Activated naive CD4-positive, alpha-beta T cell treated with anti-CD3 and anti-CD28 coated beads for 36 hours (primary cell): ENCODE measurements at regions not wholly inside any gene's neighbourhood (a gene's known extent, or its start where the extent isn't known, plus 50 kb on each side); places are given as distances from the start of the nearest gene placed in this dataset.

Source experiments
- CTCF ChIA-PET: fragments of 350-600 bp; sonication (Branson Sonifier 250); formaldehyde crosslinking; loops from one replicate; lab custom pipeline; 2021; ENCODE audit warnings: antibody characterized with exemption; lab: Charles Lee
- DNase-seq: peaks from one replicate; pipeline ENCODE4 v3.0.0-alpha.2; 2020
- H3K27ac Mint-ChIP-seq: one replicate; pipeline ENCODE4 v1.8.0; 2021; ENCODE audit warnings: mild to moderate bottlenecking, mixed read lengths
- H3K27me3 Mint-ChIP-seq: one replicate; pipeline ENCODE4 v1.8.0; 2021; ENCODE audit warnings: low read depth, mixed read lengths
- H3K36me3 Mint-ChIP-seq: one replicate; pipeline ENCODE4 v1.8.0; 2021; ENCODE audit warnings: low read depth, mixed read lengths
- H3K4me1 Mint-ChIP-seq: one replicate; pipeline ENCODE4 v1.8.0; 2021; ENCODE audit warnings: low read depth, mixed read lengths
- H3K4me3 Mint-ChIP-seq: one replicate; pipeline ENCODE4 v1.8.0; 2021; ENCODE audit warnings: mild to moderate bottlenecking, moderate library complexity, mixed read lengths
- H3K9me3 Mint-ChIP-seq: one replicate; pipeline ENCODE4 v1.8.0; 2021; ENCODE audit warnings: mixed read lengths
- intact Hi-C: fragments of 100-400 bp; cut with micrococcal nuclease; formaldehyde crosslinking; loops from one replicate; pipeline ENCODE4 v1.15.1; 2023

DNA sequence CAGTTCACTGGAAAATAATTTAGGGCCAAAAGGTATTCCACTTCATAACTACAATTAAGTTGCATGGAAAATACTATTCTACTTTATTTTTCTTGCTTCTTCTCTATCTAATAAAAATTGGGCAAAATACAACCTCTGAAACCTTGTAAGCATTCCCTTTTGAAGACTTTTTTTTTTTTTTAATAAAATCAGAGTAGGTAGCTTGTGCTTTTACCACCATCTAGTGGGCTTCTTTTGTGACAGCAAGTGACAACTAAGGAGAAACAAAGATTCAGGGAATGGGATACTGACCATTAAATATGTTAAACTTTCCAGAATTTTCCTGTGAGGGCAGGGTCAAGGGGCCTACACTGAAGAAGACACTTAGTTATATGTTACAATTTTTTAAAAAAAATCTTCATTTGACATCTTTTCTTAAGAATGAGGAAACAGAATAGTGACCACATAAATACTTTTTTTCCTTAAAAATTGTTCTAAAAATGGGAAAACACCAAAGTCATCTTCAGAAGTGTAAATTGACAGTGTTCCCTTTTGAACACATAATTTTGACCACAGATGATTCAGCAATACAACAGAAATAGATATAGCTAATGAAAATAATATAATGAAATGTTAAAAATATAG, 1183.2 kb upstream of the ACVR2A start:
- DNase-seq: no peak
- Mint-ChIP-seq H3K36me3 (no peaks in the 10 kb centered on the region), H3K9me3 (no peaks in the 10 kb centered on the region), H3K27ac (no peak overlapping the region), H3K4me1 (no peaks in the 10 kb centered on the region), H3K4me3 (no peak overlapping the region), H3K27me3 (no peaks in the 10 kb centered on the region)
- CTCF ChIA-PET: no interaction called here
- intact Hi-C loops: no loop called here

DNA sequence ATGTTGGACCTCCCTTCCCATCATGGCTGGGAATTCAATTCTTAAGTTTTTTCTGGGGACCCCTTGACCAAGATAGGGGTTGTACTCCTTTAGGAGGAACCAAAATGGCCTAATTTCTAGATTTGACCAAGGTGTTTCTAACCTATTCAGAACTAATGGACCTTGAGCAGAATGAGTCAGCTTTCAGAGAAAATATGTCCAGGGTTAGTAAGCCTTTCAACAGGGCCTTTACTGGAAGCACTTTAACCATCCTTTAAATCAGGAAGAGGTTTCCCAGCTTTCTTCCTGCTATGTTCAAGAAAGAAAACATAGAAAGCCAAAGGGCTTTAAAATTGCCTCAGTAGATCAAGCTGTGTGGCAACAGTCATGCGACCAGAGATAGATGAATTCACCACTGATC, 1184.9 kb upstream of the ACVR2A start:
- CTCF ChIA-PET: no interaction called here
- H3K4me1 Mint-ChIP-seq: no peaks in the 10 kb centered on the region

GRCh38 chr2:146652311-146652710, 1192.5 kb upstream of the ACVR2A start:
- Mint-ChIP-seq H3K27me3 (no peaks in the 10 kb centered on the region), H3K27ac (no peak overlapping the region), H3K9me3 (no peaks in the 10 kb centered on the region), H3K4me3 (no peak overlapping the region), H3K4me1 (no peaks in the 10 kb centered on the region), H3K36me3 (no peaks in the 10 kb centered on the region)
- intact Hi-C loops: no loop called here
- DNase-seq: no peak
- CTCF ChIA-PET: interaction anchor here (0.6 kb wide), 1 partner anchor 1723 kb away, joined by 3 read pairs; no protein-coding TSS in a partner anchor

More for the DNA sequence above, 1184.9 kb upstream of the ACVR2A start:
- intact Hi-C loops: no loop called here
- DNase-seq: no peak
- Mint-ChIP-seq H3K36me3 (no peaks in the 10 kb centered on the region), H3K27me3 (no peaks in the 10 kb centered on the region), H3K27ac (no peak overlapping the region), H3K9me3 (no peaks in the 10 kb centered on the region), H3K4me3 (no peak overlapping the region)

- Mint-ChIP-seq H3K4me3 (no peak overlapping the region), H3K27me3 (no peaks in the 10 kb centered on the region), H3K4me1 (no peaks in the 10 kb centered on the region), H3K27ac (no peak overlapping the region), H3K9me3 (peaks cover 1% of the 10 kb centered on the region), H3K36me3 (no peaks in the 10 kb centered on the region)
- intact Hi-C loops: no loop called here
- CTCF ChIA-PET: no interaction called here
- DNase-seq: no peak
These were observed 1193.5 kb upstream of the ACVR2A start for GRCh38 chr2:146651361-146651760.

GRCh38 chr2:146642066-146642465, 1202.8 kb upstream of the ACVR2A start:
- no peak overlapping the region for H3K27ac Mint-ChIP-seq
- no peaks in the 10 kb centered on the region for H3K36me3 Mint-ChIP-seq
- H3K4me3 Mint-ChIP-seq: no peak overlapping the region
- DNase-seq: no peak
- intact Hi-C loops: no loop called here
- peaks cover 11% of the 10 kb centered on the region for H3K9me3 Mint-ChIP-seq
- CTCF ChIA-PET: no interaction called here
- H3K27me3 Mint-ChIP-seq: no peaks in the 10 kb centered on the region
- H3K4me1 Mint-ChIP-seq: no peaks in the 10 kb centered on the region

- CTCF ChIA-PET: no interaction called here
- Mint-ChIP-seq H3K4me1 (no peaks in the 10 kb centered on the region), H3K27ac (no peak overlapping the region), H3K9me3 (peaks cover 1% of the 10 kb centered on the region), H3K27me3 (no peaks in the 10 kb centered on the region), H3K36me3 (no peaks in the 10 kb centered on the region), H3K4me3 (no peak overlapping the region)
- intact Hi-C loops: no loop called here
- no peak for DNase-seq
These were observed 1210.4 kb upstream of the ACVR2A start for GRCh38 chr2:146634230-146635097.

GRCh38 chr2:146633159-146633558, 1211.7 kb upstream of the ACVR2A start:
- H3K36me3 Mint-ChIP-seq: no peaks in the 10 kb centered on the region
- H3K27me3 Mint-ChIP-seq: no peaks in the 10 kb centered on the region
- no peak overlapping the region for H3K27ac Mint-ChIP-seq
- CTCF ChIA-PET: no interaction called here
- no peak for DNase-seq
- peaks cover 1% of the 10 kb centered on the region for H3K9me3 Mint-ChIP-seq
- H3K4me3 Mint-ChIP-seq: no peak overlapping the region
- intact Hi-C loops: no loop called here
- no peaks in the 10 kb centered on the region for H3K4me1 Mint-ChIP-seq

- H3K27me3 Mint-ChIP-seq: no peaks in the 10 kb centered on the region
- CTCF ChIA-PET: no interaction called here
- intact Hi-C loops: no loop called here
- H3K9me3 Mint-ChIP-seq: peaks cover 1% of the 10 kb centered on the region
- H3K27ac Mint-ChIP-seq: no peak overlapping the region
- H3K36me3 Mint-ChIP-seq: no peaks in the 10 kb centered on the region
- no peaks in the 10 kb centered on the region for H3K4me1 Mint-ChIP-seq
- no peak for DNase-seq
- H3K4me3 Mint-ChIP-seq: no peak overlapping the region
These were observed 1212.1 kb upstream of the ACVR2A start for GRCh38 chr2:146632707-146633106.

DNA sequence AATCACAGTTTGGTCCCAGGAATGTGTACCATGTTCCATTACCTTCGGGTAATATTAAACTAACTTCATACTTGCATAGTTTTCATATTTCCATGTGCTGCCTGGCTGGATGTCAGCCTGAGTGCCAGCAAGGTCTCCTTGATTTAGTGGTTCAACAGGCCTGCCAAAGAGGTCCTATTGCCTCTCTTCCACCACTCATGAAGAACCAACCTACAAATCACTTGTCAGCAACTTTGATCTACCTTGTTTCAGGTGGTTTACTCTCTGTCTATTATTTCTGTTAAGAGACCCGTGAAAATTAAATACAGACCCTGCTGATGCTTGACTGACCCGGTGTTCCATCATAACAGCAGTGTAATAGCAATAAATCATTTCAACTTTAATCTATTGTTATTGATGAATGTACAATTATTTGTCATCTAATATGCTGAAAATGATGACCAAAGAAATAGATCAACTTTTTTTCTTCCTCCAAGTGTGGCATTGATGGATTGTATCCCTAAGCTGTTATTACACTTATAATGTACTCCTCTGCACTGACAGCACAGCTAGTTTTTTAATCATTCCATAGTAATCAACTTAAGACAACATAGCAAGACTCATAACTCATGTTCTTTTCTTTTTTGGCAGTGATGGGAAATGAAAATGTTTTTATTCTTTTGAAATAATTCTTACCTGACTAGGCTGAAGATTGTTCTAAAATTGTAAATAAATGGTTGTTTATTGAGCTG, 1220.2 kb upstream of the ACVR2A start:
- H3K4me1 Mint-ChIP-seq: no peaks in the 10 kb centered on the region
- no peaks in the 10 kb centered on the region for H3K27me3 Mint-ChIP-seq
- H3K9me3 Mint-ChIP-seq: no peaks in the 10 kb centered on the region
- no peak for DNase-seq
- H3K27ac Mint-ChIP-seq: no peak overlapping the region
- H3K36me3 Mint-ChIP-seq: no peaks in the 10 kb centered on the region
- intact Hi-C loops: no loop called here
- H3K4me3 Mint-ChIP-seq: no peak overlapping the region
- CTCF ChIA-PET: no interaction called here

GRCh38 chr2:146623771-146624170, 1221.1 kb upstream of the ACVR2A start:
- Mint-ChIP-seq H3K4me1 (no peaks in the 10 kb centered on the region), H3K9me3 (peaks cover 3% of the 10 kb centered on the region), H3K4me3 (no peak overlapping the region), H3K36me3 (no peaks in the 10 kb centered on the region), H3K27me3 (no peaks in the 10 kb centered on the region), H3K27ac (no peak overlapping the region)
- CTCF ChIA-PET: no interaction called here
- no peak for DNase-seq
- intact Hi-C loops: no loop called here

DNA sequence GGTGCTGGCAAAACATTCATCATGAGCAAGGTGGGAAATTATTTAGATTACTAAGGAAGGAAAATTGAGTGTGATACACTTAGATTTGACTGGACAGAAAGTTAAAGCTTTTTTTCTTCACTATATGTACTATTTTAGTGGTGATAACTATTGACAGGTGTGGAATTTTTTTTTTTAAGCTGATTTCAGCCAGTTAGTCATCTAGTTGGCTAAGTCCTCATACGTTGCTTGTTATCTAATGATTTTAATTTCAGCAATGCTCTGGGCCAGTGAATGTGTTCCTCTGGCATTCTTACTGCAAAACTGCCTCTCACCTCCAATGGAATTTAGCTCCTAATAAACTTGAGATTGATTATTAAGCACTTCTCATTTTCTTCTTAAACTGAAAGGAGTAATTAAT, 1223.2 kb upstream of the ACVR2A start:
- CTCF ChIA-PET: interaction anchor here (0.7 kb wide), 1 partner anchor 432 kb away, joined by 3 read pairs; no protein-coding TSS in a partner anchor
- DNase-seq: no peak

DNA sequence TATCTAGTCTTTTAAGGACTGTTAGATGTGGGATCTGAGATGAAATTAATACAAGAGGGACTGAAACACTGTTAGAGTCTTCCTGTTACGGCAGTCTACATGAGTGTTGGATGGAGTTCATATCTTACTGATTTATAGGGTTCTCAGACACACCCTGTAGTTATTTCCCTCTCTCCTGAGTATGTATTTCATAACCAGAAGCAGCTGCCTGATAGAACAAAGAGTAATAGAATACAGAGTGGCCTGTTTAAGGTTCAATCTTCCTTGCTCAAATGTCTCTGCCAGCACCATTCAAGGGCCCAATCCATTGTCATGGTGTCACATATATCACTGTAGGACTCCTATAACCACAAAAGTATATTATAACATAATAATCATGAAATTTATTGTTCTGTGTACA, 1229.1 kb upstream of the ACVR2A start:
- H3K4me1 Mint-ChIP-seq: no peaks in the 10 kb centered on the region
- no peaks in the 10 kb centered on the region for H3K27me3 Mint-ChIP-seq

More for the DNA sequence above, 1223.2 kb upstream of the ACVR2A start:
- no peak overlapping the region for H3K4me3 Mint-ChIP-seq
- no peaks in the 10 kb centered on the region for H3K27me3 Mint-ChIP-seq
- intact Hi-C loops: no loop called here
- H3K9me3 Mint-ChIP-seq: peaks cover 6% of the 10 kb centered on the region
- no peak overlapping the region for H3K27ac Mint-ChIP-seq
- no peaks in the 10 kb centered on the region for H3K4me1 Mint-ChIP-seq
- H3K36me3 Mint-ChIP-seq: no peaks in the 10 kb centered on the region

More for the DNA sequence above, 1229.1 kb upstream of the ACVR2A start:
- no peak overlapping the region for H3K27ac Mint-ChIP-seq
- CTCF ChIA-PET: no interaction called here
- peaks cover 10% of the 10 kb centered on the region for H3K9me3 Mint-ChIP-seq
- H3K36me3 Mint-ChIP-seq: no peaks in the 10 kb centered on the region
- H3K4me3 Mint-ChIP-seq: no peak overlapping the region
- intact Hi-C loops: no loop called here
- no peak for DNase-seq
